ENCODE measurements at regions not wholly inside any gene's neighbourhood (a gene's known extent, or its start where the extent isn't known, plus 50 kb on each side); places are given as distances from the start of the nearest gene placed in this dataset.

DNA sequence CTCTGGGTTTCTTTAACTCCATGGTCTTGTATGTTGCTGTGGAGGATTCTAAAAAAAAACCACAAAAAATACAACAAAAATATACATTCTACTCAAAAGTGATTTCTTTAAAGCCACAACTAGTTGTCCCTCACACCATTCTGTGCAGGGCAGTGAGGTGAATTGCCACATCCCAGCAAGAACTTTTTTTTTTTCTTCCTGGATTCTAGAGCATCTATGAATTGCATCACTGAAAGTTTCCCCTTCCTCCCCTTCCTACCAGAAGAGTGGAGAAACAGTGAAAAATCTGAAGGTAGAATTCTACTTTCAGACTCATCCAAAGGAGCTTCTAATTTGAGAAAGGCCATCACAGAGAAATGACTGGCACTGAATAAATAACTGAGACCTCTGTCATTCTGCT is 395.3 kb downstream of the AEBP2 start:
- no peak for DNase-seq

DNA sequence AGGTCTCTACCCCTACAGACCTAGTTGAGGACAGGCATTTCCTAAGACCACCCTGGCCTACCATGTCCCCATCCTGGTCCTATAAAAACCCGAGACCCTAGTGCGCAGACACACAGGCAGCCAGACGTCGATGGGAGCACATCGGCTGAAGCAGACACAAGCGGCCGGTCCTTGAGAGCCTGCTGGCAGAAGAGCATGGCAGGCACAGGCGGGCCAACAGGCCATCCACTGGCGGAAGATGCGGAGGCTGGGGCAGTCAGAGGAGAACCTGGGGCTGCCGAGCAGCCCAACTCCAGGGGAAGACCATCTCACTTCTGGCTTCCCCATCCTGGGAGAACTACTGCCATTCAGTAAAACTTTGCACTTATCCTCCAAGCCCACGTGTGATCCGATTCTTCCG is 396.8 kb downstream of the AEBP2 start:
- no peak for DNase-seq

DNA sequence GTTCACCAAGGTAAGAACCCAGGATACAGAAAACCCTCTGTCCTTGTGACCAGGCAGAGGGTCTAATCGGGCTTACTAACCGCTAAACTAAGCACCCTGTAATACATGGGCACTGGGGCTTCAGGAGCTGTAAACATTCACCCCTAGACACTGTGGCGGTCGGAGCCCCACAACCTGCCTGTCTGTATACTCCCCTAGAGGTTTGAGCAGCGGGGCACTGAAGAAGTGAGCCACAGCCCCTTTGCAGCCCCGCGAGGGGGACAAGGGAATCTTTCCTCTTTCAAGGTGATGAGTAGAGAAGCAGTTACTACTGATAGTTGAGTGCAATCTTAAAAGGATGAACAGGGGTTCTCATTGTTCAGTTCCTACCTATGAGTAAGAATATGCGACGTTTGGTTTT is 397.2 kb downstream of the AEBP2 start:
- DNase-seq, result no peak

DNA sequence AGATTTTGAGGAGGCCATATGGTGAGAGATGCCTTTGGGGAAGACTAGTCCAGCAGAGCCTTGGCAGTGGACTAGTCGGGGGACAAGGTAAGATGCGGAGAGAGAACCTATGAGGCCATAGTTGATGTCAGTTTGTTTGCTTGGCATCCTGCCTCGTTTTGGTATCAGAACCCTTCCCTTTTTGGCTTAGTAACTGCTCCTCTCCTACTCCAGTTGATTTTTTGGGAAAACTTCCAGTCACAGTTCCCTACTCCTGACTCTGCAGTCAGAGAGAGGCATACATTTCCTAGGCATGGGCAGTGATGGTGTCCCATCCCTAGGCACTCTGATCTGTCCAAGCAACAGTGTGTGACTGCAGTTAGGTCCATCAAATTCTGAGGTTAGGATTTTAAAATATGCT is 398.3 kb downstream of the AEBP2 start:
- no peak for DNase-seq

DNA sequence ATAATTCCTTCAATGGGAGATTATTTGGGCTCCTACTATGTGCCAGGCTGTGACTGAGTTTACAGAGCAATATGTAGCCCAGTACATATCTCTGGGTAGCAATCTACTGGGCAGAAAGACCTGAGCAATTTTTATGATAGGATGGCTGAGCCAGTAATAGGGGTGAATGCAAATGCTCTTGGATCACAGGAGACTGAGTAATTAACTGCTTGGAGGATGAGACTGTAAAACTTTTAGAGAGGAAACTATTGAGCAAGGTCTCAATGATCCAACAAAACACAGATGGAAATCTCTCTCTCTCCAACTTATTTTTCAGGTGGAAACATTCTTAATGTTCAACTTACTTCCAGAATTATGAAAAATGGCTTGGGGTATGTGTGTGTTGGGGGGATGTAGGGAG is 402.2 kb downstream of the AEBP2 start:
- DNase-seq, result no peak

DNA sequence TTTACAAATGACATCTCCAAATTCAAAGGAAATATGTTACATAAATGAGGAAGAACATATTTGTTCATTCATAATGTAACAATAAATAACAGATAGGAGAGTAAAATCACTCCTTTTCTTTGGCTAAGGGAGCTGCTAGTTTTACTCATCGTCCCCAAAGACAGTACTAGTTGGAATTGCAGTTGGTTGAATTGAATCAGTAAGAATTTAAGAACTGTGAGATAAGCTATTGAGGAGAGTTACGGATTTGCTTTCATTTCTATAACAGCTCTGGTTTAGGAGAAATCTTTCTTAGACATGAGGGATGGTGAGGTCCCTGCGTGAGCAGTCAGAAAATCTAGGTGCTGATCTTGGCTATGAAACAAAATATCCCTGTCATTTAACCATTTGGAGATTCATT is 402.8 kb downstream of the AEBP2 start:
- DNase-seq, result no peak

DNA sequence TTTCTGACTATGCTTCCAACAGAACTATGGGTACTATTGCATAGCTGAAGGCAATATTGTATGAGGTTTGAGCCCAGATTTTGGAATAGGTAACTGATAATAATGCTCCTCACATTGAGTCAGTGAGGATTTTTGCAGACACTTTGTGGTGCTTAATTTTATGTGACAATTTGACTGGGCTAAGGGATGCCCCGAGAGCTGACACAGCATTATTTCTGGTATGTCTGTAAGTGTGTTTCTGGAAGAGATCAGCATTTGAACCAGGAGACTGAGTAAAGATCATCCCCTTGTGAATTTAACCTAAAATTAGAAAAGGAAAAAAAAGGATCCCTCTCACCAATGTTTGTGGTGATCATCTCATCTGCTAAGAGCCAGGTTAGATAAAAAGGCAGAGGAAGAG is 404.9 kb downstream of the AEBP2 start:
- no peak for DNase-seq

DNA sequence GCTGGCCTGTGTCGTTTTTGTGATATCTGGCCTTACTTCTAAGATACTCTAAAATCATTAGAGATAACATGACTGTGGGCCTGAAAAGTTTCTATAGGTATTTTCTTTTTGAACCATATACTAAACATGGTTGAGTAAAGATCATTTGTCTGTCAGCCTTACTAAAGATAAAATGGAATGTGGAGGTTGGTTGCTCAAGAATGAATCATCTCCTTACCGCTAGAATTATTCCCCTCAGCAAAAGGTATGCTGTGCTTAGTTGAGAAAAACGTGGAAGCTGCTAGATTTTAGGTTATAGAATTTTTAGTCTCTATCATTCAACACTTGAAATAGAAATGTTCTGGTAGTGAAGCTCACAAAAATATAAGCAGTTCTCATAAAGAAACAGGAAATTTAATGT is 407.3 kb downstream of the AEBP2 start:
- no peak for DNase-seq

DNA sequence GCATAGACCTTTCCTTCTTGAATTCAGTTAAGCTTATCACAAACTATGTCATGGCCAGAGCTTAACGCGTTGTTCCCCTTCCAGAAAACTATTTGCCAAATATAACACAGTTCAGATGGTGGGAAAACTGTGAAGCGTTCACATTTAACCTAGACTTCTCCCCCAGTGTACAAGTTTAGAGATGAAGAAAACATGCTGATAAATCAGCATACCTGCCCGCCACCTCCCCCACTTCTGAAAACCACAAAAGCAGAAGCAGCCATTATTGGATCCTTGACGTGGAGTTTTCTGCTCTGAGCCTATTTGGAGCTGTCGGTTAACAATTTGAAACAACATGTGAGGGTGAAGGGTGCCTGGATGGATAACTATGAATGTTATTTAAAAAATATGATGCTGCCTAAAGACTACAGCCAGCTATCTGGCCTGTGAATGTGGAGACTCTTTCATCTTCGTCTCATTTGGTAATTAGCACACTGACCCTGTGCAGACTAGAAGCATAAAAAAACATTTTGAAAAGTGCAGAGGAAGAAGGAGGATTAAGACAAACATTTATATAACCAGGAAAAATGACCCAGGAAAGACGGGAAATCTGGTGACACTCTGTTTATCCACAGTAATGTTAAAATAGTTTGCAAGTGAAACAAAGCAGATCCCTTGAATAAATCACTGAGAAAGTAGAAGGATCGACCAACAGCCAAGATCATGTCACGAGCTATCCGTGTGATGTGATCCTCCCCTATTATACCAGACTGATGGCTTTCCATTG is 408.2 kb downstream of the AEBP2 start:
- no peak for DNase-seq

DNA sequence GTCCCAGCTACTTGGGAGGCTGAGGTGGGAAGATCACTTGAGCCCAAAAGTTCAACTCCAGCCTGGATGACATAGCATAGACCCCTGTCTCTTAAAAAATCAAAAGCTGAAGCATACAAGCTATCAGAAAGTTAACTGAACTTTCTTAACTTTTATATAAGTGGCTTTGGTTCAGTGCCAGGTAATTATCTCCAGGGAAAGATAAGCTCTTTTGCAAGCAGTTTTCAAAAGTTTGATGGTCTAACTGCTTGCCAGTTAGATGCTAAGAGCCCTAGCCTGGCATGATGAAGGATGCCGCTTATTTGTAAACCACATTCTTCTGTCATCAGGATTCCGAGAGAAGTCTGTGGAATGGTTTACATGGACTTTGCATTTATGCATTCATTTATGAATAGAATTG is 409.1 kb downstream of the AEBP2 start:
- DNase-seq, result no peak

DNA sequence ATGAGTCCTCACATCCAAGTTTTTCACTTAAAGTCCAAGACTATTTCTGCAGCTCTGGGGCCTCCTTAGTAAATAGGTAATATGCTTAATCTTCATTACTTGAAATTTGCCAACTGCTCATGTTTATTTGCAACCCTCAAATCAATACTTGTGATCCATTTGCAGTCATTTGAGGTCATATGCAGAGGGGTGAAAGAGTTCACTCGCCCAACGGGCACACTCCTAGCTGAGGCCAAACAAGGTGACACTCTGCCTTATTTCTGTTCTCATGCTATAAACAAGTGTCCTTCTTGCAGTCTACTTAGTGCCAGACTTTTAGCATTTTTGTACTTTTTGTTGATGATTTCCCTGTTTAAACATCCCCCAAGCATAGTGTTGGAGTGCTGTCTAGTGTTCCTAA is 409.9 kb downstream of the AEBP2 start:
- no peak for DNase-seq

DNA sequence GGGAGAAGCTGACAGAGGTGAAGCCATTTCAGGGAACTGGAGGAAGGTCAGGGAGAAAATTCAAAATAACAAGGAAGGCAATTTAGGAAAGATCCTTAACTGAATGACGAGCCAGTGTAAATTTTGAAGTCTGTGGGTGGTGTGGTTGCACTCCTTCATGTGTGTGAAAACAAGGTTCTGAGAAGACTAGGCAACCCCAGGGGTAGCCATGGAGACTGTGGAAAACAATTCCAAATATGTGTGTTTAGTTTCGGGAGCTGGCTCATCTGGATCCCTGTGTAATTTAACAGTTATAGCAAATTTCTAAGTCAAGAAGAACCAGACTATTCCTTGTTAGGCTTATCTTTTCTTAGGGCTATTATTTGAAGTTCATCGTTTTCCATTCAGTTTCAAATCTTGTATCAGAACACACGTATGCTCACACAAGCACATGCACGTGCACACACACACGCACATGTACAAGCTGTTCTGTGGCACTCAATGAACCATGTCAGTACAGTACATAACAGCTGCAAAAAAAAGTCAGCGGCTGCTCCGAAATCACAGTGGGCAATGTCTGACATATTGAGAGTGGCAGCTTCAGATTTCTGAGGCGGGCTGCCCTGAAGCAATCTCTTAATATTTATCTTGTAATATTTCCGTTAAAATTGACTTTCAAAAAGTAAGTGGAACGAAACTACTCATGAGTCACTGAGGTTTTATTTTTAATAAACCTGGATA is 411.2 kb downstream of the AEBP2 start:
- DNase-seq, result no peak

DNA sequence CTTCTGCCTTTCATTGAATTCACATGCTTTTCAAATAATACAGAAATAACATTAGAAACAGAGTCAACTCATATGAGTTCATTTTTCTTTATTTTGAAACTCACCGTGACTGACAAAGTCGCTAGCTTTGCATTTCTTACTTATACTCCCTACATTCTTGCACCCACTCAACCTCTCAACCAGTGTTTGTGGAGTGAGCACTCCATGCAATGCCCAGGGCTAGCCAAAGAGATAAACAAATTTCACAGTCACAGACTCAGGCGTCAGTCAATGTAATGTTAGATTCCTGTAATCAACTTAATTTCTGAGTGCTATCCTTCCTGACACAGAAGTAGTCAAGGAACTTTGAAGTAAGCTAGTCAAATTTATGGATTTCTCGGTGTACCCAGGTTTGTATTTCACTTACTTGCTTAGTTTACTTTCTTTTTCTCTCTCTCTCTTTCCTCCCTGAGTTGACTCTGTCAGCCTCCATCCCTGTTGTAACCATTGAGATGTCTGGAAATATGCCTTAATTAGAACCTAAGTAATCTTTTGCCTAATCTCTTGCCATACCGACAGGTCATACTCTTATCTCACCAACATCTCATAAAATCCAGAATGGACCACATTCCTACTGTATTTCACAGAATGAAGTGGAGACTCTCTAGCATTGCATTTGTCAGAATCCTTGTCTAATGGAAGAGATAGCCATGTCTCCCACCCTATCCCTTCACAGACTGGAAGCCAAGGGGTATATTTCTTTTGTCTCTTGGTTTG is 413.0 kb downstream of the AEBP2 start:
- no peak for DNase-seq

DNA sequence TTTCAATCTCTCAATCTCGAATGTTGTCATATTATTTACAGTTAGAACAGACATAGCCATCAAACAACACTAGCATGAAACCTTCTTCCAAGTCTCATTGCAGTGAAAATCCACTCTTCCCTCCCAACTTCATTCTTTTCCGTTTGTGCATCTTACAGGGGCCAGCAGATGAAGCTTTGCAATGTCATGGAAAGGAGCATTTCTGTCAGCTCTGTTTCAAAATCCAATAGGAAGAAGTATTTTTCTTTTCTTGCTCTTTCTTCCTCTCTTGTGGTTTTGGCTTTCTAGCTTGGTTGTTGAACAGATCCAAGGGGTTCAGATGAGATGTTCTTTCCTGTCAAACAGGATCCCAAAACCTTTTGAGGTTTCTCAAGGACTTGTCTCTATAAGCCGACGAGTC is 416.6 kb downstream of the AEBP2 start:
- no peak for DNase-seq

DNA sequence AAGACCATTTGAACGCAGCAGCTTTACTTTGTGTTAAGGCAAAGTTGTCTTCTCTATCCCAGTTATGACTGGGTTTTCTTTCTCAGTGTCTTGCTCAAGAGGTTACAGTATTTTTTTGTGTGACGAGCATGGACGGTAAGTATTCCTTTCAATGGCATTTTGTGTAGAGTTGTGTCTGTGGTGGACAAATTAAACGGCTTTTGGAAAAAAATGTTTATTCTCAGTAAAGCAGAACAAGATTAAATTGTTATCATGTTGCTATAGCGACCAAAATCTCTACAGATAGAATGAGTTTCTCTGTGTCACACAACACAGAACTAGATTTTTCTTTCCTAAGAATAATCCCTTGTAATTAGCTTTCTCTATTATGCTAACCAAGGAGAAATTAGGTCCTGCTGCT is 417.1 kb downstream of the AEBP2 start:
- DNase-seq, result no peak

DNA sequence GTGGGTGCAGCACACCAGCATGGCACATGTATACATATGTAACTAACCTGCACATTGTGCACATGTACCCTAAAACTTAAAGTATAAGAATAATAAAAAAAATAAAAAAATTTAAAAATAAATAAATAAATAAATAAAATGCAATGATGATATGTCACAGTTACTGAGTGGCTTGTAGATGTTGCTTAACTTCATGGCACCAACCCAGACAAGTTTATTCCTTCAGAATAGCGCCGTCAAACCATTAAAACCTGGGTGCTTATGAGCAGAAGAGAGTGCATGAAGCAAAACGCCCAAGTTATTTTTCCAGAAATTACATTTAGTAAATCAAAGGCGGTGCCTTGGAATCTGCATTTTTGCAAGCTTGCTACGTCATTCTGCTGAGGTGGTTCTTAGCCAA is 417.9 kb downstream of the AEBP2 start:
- no peak for DNase-seq

DNA sequence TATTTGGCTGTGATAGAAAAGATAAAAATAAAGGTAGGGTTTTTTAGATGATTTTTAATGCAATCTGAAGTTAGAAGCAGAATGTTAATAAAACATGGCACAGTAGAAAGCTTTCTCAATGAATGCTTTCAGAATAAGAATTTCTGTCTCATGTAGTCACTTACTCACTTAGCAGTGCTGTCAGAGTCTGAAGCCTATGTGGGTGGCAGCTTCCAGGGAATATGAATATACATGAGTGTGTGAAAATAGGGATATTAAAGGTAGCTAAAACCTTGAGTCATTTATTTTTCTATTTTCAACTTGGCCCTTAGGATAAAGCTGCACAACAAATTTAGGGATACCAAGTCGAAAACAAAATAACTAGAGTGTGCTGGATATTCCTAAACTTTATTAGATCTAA is 427.9 kb downstream of the AEBP2 start:
- DNase-seq, result no peak

DNA sequence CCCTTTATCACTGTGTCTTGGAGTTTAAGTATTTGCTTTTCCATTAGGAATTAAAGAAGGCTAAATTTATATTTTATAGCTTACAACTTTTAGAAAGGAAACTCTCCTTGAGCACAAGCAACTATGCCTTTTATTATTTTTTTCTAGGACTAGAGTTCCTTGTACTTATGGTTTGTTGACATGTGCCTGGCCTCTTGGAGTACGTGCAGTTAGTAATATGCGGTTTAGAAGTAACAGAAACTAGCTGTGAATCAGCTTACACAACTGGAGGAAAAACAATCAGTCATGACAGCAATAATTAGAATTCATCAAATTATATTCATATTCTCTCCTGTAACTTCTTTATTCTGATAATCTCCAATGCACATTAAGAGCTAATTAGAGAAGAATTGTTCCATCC is 428.7 kb downstream of the AEBP2 start:
- DNase-seq, result no peak

DNA sequence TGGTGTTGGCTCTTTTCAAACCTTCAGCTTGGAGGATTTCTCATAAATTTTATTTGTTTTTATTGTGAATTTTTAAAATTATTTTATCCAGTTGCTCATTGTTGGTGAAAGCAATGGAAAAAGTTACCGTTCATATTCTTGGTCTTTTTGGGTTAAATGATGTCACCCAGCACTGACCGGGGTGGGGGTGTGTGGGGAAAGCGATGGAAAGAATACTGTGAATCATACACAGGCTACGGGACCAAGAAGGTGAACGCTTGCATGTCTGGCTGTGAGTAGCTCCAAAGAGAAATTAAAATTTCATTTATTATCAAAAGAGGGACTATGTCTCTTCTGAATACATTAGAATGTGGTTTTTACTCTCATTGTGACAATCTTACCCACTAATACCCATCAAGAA is 430.1 kb downstream of the AEBP2 start:
- no peak for DNase-seq

DNA sequence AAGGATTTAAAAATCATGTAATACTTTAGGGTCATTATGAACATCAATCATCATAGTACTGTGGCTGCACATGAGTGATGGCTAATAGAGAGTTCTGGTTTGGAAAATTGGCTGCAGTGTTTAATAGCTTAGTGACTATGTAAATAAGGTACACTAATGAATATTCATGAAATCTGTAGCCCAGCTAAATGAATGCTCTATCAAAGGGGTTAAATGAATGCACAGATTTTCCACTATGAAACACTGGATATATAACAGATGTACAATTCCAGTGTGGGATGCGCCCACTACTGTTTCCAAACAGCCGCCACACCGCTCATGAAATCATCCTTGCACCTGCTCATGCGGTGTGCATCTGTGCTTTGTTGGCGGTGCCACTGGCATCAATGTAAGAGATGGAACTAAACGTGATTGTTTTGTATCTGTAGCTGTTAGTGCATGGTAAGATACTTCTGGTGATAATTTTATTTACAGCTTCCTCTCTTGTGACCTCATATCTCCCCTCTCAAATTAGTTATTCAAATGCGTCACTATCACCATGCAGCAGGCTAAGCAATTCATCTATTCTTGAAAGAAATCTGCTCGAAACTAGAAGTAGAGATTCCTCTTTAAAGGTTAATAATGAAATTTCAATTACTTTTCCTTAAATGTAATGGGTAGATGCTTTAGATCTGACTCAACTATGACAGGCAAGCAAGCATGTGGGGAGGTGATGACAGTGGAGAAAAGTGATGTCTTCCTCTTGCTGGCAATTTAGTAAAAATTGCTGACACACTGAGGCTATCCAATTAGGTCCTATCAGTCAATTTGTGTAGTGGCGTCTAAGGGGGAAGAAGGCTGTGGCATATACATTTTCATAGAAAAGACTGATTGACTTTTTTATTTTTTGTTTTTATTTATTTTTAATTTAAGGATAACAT is 433.6 kb downstream of the AEBP2 start:
- DNase-seq, result no peak

DNA sequence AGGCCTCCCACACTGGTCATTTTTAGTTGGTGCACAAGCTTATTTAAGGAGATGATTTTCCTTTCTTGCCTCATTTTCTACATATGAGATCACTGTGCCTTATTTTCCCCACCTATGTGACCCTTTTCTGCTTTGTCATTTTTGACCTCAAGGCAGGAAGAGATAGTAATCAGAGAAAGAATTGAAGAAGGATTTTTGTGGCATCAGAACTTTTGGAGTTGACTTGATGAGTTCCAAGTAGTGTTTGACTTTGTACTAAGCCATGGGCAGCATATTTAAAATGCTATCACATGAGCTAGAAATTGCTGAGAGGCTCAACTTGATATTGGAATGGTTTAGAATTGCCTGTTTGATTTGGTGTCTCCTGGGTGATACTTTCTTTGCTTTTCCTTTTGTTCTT is 440.8 kb downstream of the AEBP2 start:
- no peak for DNase-seq

DNA sequence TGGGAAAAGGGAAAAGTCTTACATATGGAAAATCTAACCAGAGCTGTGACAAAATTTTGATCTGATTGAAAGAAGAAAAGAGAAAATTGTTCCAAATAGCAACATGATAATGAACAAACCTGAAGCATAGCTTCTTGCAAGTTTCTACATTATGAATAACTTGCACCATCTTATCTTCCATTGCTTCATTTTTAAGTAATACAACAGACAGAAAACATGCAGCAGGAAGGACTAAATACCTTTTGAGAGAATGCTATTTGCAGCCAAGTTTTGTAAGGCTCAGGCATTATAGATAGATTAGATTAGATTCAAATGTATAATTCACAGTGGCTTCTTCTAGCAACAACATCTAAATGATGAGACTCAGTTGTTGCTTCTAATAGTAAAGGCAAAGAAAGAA is 441.4 kb downstream of the AEBP2 start:
- no peak for DNase-seq

DNA sequence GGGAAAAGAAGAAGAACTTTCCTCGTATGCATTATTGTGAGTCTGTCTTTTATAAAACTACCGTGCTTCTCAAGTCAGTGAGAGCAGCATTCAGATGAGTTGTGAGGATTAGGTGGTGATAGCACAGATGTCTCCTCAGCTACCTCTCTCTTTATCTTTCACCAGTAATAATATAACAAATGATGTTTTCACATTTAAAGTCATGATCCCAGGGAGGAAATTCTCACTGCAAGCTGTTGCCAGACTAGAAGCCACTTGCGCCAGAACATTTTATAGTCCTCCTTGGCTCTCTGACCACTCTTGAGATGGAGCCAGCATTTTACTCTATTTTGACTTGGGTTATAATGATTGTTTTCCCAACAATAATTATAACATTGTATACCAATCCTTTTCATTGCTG is 443.1 kb downstream of the AEBP2 start:
- no peak for DNase-seq
